Esophagus (tissue), 2 donors: ENCODE measurements at regions not wholly inside any gene's neighbourhood (a gene's known extent, or its start where the extent isn't known, plus 50 kb on each side); places are given as distances from the start of the nearest gene placed in this dataset.
"Not testable (repeated sequence)": the region's sequence is repeated elsewhere in the genome, so short reads cannot be mapped to it uniquely, and the experiment has no call there.

Source experiments
- H3K27ac ChIP-seq, 2 donors: one replicate each; pipeline ENCODE4 v1.5.1; 2013; ENCODE audit warnings: low read depth in 2 of 2, mild to moderate bottlenecking in 2 of 2, inconsistent platforms in 1 of 2, low read length in 1 of 2, moderate library complexity in 1 of 2
- H3K27me3 ChIP-seq, 2 donors: one replicate each; pipeline ENCODE4 v1.6.1; 2013; ENCODE audit warnings: low read length in 2 of 2, control low read depth in 1 of 2, mild to moderate bottlenecking in 1 of 2; ENCODE audit not compliant: insufficient read depth in 2 of 2, control insufficient read depth in 1 of 2
- H3K36me3 ChIP-seq, 2 donors: one replicate each; pipeline ENCODE4 v1.6.1; 2013; ENCODE audit warnings: low read length in 1 of 2; ENCODE audit not compliant: control insufficient read depth in 2 of 2, insufficient read depth in 2 of 2
- H3K4me1 ChIP-seq, 2 donors: one replicate each; pipeline ENCODE4 v1.6.1; 2013; ENCODE audit warnings: low read length in 1 of 2; ENCODE audit not compliant: control insufficient read depth in 2 of 2, insufficient read depth in 2 of 2
- H3K4me3 ChIP-seq, 2 donors: one replicate each; pipeline ENCODE4 v1.5.1; 2013; ENCODE audit warnings: low read length in 2 of 2, mild to moderate bottlenecking in 2 of 2, low read depth in 1 of 2, moderate library complexity in 1 of 2
- H3K9me3 ChIP-seq, 2 donors: one replicate each; pipeline ENCODE4 v1.6.1; 2013; ENCODE audit warnings: mild to moderate bottlenecking in 2 of 2, low read depth in 1 of 2, low read length in 1 of 2, moderate library complexity in 1 of 2; ENCODE audit not compliant: control insufficient read depth in 2 of 2, insufficient read depth in 1 of 2
- WGBS, 2 donors: extraction: QIAGEN DNeasy Blood & Tissue Kit; methylation state at CpG; one replicate each; pipeline ENCODE4 v1.1.7; 2013; 5-methylcytosine and 5-hydroxymethylcytosine counted together
- donor health status: healthy with polysubstance abuse.
- donor health status: Bipolar disorder and iron deficiency.

DNA sequence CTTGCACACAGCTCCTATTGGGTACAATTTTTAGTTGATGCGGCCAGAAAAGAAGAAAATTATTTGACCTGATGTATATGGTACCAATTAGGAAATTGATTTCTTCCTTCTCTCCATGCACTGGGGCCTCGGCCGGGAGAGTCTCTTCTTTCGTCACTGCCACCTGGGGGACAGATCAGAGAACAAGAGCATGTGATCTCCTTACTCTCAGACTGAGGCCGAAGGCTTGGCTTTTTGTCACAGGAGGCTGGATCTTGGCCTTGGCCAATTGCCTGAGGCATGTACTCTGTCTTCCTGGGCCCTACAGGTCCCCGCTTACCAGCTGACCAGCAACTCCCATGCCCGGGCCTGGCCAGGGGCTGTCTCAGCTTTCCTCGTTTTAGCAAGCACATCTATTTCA lies 330.3 kb downstream of the KLF13 start:
- not testable (repeated sequence) for H3K27me3 ChIP-seq, H3K4me1 ChIP-seq, H3K27ac ChIP-seq, H3K36me3 ChIP-seq, H3K9me3 ChIP-seq, H3K4me3 ChIP-seq
- WGBS, 2 donors = 75 to 77% methylated on average over 8 of the region's 8 CpGs

- no peaks in the 10 kb centered on the region for H3K27me3 ChIP-seq
- H3K9me3 ChIP-seq = no peaks in the 10 kb centered on the region
- H3K4me3 ChIP-seq = no peak overlapping the region
- H3K27ac ChIP-seq = no peak overlapping the region
- no peaks in the 10 kb centered on the region for H3K4me1 ChIP-seq
- WGBS, 2 donors = 83 to 91% methylated on average over 4 of the region's 4 CpGs
- H3K36me3 ChIP-seq = no peaks in the 10 kb centered on the region
Observed at GRCh38 chr15:31660816-31661215, 334.2 kb downstream of the KLF13 start.

DNA sequence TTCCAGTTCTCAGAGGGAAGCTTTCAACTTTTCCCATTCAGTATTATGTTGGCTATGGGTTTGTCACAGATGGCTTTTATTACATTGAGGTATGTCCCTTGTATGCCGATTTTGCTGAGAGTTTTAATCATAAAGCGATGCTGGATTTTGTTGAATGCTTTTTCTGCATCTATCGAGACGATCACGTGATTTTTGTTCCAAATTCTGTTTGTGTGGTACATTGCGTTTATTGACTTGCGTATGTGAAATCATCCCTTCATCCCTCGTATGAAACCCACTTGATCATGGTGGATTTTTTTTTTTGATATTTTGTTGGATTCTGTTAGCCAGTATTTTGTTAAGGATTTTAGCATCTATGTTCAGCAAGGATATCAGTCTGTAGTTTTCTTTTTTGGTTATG lies 339.1 kb downstream of the KLF13 start:
- not testable (repeated sequence) for H3K4me3 ChIP-seq, H3K9me3 ChIP-seq, H3K36me3 ChIP-seq, H3K27me3 ChIP-seq, H3K27ac ChIP-seq, H3K4me1 ChIP-seq
- 96% methylated on average over 8 of the region's 8 CpGs for WGBS, 2 donors

- WGBS, 2 donors = 77 to 83% methylated on average over 10 to 11 of the region's 11 CpGs
- not testable (repeated sequence) for H3K9me3 ChIP-seq, H3K4me3 ChIP-seq, H3K27ac ChIP-seq, H3K27me3 ChIP-seq, H3K36me3 ChIP-seq, H3K4me1 ChIP-seq
Observed at GRCh38 chr15:31669158-31669908, 342.7 kb downstream of the KLF13 start.

DNA sequence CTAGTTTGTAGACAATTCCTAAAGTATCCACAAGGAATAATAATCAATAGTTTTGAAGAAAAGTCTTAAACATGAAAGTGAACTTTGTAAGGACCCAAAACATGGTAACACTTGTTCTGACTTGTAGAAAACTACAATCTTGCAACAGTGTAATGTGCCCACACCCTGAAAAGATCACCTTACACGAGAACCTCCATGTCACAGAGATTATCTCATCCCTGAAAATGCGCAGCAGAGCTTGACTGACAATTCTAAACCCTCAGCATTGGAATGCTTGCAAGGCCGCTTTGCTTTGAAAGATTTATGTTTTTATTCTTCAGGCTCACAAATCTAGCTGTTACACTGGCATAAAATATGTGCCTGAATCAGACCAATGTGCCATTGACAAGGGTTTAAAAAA lies 346.6 kb downstream of the KLF13 start:
- WGBS, 2 donors = 49 to 60% methylated on average over 3 of the region's 3 CpGs
- H3K4me1 ChIP-seq, H3K27me3 ChIP-seq, H3K4me3 ChIP-seq, H3K27ac ChIP-seq, H3K36me3 ChIP-seq, H3K9me3 ChIP-seq: not testable (repeated sequence)

GRCh38 chr15:31681529-31682259 lies 348.6 kb upstream of the CHRNA7 start:
- not testable (repeated sequence) for H3K4me1 ChIP-seq, H3K27me3 ChIP-seq, H3K9me3 ChIP-seq, H3K4me3 ChIP-seq, H3K36me3 ChIP-seq, H3K27ac ChIP-seq
- WGBS, 2 donors = 84 to 92% methylated on average over 1 of the region's 1 CpG

DNA sequence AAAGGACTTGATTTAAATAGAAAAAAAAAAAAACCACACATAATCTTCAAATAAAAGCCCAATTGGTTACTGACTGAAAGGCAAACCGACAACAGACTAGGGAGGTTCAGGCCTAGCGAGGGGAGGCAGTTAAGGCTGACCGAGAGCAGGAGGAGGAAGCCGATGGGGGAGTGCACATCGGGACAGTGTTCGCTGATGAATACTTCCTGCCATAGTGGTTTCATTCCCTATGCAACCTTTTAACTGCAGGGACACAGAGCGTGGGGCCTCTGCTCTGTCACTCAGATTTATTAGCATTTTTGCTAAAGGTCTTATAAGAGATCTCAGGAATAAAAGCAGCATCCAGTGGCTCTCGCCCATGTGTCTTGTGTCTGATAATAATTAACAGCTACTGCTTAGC lies 343.2 kb upstream of the CHRNA7 start:
- H3K4me3 ChIP-seq, H3K27me3 ChIP-seq, H3K27ac ChIP-seq, H3K4me1 ChIP-seq, H3K36me3 ChIP-seq, H3K9me3 ChIP-seq: not testable (repeated sequence)
- WGBS, 2 donors = 85 to 89% methylated on average over 4 to 8 of the region's 8 CpGs

DNA sequence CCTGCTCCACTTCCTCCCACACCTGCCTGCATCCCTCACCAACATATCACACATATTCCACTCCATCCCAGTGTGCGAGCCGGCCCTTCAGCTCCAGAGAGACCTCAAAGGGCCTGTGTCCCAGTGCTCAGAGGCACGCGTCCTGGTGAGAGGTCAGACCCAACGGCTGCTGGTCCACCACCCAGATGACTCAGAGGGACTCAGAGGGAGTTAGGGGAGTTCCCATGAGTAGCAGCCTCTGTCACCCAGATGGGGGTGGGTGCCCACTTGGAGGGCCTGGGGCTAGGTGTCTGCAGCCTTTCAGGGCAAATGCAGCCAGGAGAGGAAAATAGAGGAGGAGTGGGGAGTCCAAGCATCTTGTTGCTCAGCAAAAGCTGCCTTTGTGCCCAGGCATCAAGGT lies 333.8 kb upstream of the CHRNA7 start:
- H3K4me1 ChIP-seq, H3K27me3 ChIP-seq, H3K27ac ChIP-seq, H3K9me3 ChIP-seq, H3K4me3 ChIP-seq, H3K36me3 ChIP-seq: not testable (repeated sequence)
- WGBS, 2 donors = 67 to 84% methylated on average over 1 to 3 of the region's 5 CpGs

GRCh38 chr15:31705076-31705678 lies 325.1 kb upstream of the CHRNA7 start:
- not testable (repeated sequence) for H3K36me3 ChIP-seq, H3K4me1 ChIP-seq, H3K27ac ChIP-seq, H3K4me3 ChIP-seq, H3K27me3 ChIP-seq, H3K9me3 ChIP-seq
- 66 to 67% methylated on average over 3 of the region's 7 CpGs for WGBS, 2 donors
